Natural killer cell (primary cell): ENCODE measurements at regions not wholly inside any gene's neighbourhood (a gene's known extent, or its start where the extent isn't known, plus 50 kb on each side); places are given as distances from the start of the nearest gene placed in this dataset.

ENCODE experiments used
- ATAC-seq, 3 donors: fragments of 150-1000 bp in 2 of 3; fragments of 200-7000 bp in 1 of 3; cut with Tn5 transposase; 1 replicate in 1 of 3; 2 replicates in 2 of 3; pipeline ENCODE4 v1.10.0; 2021; ENCODE audit warnings: mild to moderate bottlenecking in 2 of 3, moderate library complexity in 2 of 3
- DNase-seq, 2 donors: peaks; one replicate each; pipeline versions ENCODE4 v3.0.0 to v3.0.0-alpha.2; 2013 to 2021; ENCODE audit warnings: mixed read lengths in 1 of 2
- H3K27ac ChIP-seq: one replicate; pipeline ENCODE4 v1.5.1; 2013; ENCODE audit warnings: mild to moderate bottlenecking, low read length
- H3K27me3 ChIP-seq: one replicate; pipeline ENCODE4 v1.6.1; 2013; ENCODE audit warnings: low read length; ENCODE audit not compliant: control insufficient read depth, insufficient read depth
- H3K36me3 ChIP-seq: one replicate; pipeline ENCODE4 v1.6.1; 2013; ENCODE audit warnings: low read length; ENCODE audit not compliant: control insufficient read depth, insufficient read depth
- H3K4me1 ChIP-seq: one replicate; pipeline ENCODE4 v1.6.1; 2013; ENCODE audit warnings: low read length; ENCODE audit not compliant: control insufficient read depth, insufficient read depth
- H3K4me3 ChIP-seq: one replicate; pipeline ENCODE4 v1.5.1; 2013; ENCODE audit warnings: low read length
- H3K9me3 ChIP-seq: one replicate; pipeline ENCODE4 v1.6.1; 2013; ENCODE audit warnings: low read length; ENCODE audit not compliant: control insufficient read depth, insufficient read depth
- H3K27ac Mint-ChIP-seq, 2 donors: one replicate each; pipeline ENCODE4 v1.8.0; 2022; ENCODE audit warnings: mild to moderate bottlenecking in 2 of 2, mixed read lengths in 2 of 2, moderate library complexity in 1 of 2
- H3K27me3 Mint-ChIP-seq, 2 donors: one replicate each; pipeline ENCODE4 v1.8.0; 2022; ENCODE audit warnings: low read depth in 2 of 2, mixed read lengths in 2 of 2
- H3K36me3 Mint-ChIP-seq: one replicate; pipeline ENCODE4 v1.8.0; 2022; ENCODE audit warnings: mixed read lengths
- H3K4me1 Mint-ChIP-seq, 2 donors: one replicate each; pipeline ENCODE4 v1.8.0; 2022; ENCODE audit warnings: mixed read lengths in 2 of 2
- H3K4me3 Mint-ChIP-seq: one replicate; pipeline ENCODE4 v1.8.0; 2022; ENCODE audit warnings: mild to moderate bottlenecking, moderate library complexity, mixed read lengths
- H3K9me3 Mint-ChIP-seq, 2 donors: one replicate each; pipeline ENCODE4 v1.8.0; 2022; ENCODE audit warnings: mixed read lengths in 2 of 2
- WGBS: methylation state at CpG from one replicate; pipeline ENCODE4 v1.1.7; 2013; ENCODE audit warnings: missing lambda C conversion rate; ENCODE audit not compliant: insufficient coverage; 5-methylcytosine and 5-hydroxymethylcytosine counted together
- intact Hi-C: fragments of 100-400 bp; cut with micrococcal nuclease; formaldehyde crosslinking; loops from one replicate; pipeline ENCODE4 v1.14.2; 2022
- TF ChIP-seq, protein P1 (sequence below): fragments of 200-600 bp; IDR thresholded peaks from one replicate; pipeline ENCODE4 v1.8.0; 2022; ENCODE audit warnings: antibody characterized with exemption

DNA sequence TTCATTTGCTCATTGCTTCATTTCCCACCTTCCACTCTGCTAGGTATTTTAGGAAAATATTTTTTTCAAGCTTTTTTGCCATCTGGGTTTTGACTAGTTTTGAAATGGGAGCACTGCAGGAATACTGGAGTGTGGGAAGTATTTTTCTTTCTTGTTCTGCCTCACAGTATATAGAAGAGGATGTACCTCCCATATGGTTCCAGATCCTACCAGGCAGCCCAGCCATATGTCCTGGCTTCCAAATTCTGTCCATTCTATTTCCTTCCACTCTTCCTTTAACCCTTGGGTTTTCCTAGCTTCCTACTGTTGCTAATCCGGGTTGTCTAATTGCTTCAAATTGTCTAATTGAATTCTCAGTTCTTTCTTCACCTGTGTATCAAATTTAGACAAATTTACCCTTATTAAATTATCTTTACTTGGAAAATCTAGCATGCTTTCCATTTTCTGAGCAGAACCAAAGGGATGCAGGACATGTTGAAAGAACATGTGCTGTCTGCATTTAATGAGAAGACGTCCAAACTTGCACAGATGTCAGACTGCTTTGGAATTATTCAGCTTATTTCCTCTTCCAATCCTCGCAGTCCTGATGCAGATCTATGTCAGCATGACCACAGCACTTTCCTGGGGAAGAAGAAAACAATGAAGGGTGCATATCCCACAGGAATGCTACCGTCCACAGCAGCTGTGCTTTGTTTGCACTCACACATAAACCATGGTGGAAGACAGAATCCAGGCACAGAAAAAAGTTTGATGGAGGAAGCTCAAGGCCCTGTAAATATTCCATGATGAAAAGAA lies 1273.9 kb upstream of the MAP3K7 start:
- H3K27ac Mint-ChIP-seq, result no peak overlapping the region
- intact Hi-C loops, result no loop called here
- H3K4me3 ChIP-seq, result no peak overlapping the region
- no peaks in the 10 kb centered on the region for H3K36me3 ChIP-seq
- no peaks in the 10 kb centered on the region for H3K4me1 ChIP-seq
- ATAC-seq (no peak), DNase-seq (no peak)
- no peaks in the 10 kb centered on the region for H3K27me3 Mint-ChIP-seq
- TF ChIP-seq, protein P1, sequence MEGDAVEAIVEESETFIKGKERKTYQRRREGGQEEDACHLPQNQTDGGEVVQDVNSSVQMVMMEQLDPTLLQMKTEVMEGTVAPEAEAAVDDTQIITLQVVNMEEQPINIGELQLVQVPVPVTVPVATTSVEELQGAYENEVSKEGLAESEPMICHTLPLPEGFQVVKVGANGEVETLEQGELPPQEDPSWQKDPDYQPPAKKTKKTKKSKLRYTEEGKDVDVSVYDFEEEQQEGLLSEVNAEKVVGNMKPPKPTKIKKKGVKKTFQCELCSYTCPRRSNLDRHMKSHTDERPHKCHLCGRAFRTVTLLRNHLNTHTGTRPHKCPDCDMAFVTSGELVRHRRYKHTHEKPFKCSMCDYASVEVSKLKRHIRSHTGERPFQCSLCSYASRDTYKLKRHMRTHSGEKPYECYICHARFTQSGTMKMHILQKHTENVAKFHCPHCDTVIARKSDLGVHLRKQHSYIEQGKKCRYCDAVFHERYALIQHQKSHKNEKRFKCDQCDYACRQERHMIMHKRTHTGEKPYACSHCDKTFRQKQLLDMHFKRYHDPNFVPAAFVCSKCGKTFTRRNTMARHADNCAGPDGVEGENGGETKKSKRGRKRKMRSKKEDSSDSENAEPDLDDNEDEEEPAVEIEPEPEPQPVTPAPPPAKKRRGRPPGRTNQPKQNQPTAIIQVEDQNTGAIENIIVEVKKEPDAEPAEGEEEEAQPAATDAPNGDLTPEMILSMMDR, result no peak
- no peak overlapping the region for H3K4me3 Mint-ChIP-seq
- H3K27ac ChIP-seq, result no peak overlapping the region
- no peaks in the 10 kb centered on the region for H3K9me3 ChIP-seq
- no peaks in the 10 kb centered on the region for H3K27me3 ChIP-seq
- no peaks in the 10 kb centered on the region for H3K4me1 Mint-ChIP-seq
- H3K36me3 Mint-ChIP-seq, result no peaks in the 10 kb centered on the region
- 75% methylated on average over 4 of the region's 4 CpGs for WGBS
- peaks cover 3 to 13% of the 10 kb centered on the region in 2 donors for H3K9me3 Mint-ChIP-seq

- DNase-seq (no peak), ATAC-seq (no peak)
- H3K27ac Mint-ChIP-seq, result no peak overlapping the region
- H3K36me3 ChIP-seq, result no peaks in the 10 kb centered on the region
- intact Hi-C loops, result no loop called here
- no peaks in the 10 kb centered on the region for H3K27me3 ChIP-seq
- H3K4me3 ChIP-seq, result no peak overlapping the region
- no peaks in the 10 kb centered on the region for H3K4me1 ChIP-seq
- no CpG with 5 or more reads among the region's 1 CpG for WGBS
- no peaks in the 10 kb centered on the region for H3K9me3 ChIP-seq
- no peaks in the 10 kb centered on the region for H3K27me3 Mint-ChIP-seq
- TF ChIP-seq, protein P1, result no peak
- H3K4me1 Mint-ChIP-seq, result no peaks in the 10 kb centered on the region
- H3K4me3 Mint-ChIP-seq, result no peak overlapping the region
- H3K27ac ChIP-seq, result no peak overlapping the region
- peaks cover 4 to 10% of the 10 kb centered on the region in 2 donors for H3K9me3 Mint-ChIP-seq
- H3K36me3 Mint-ChIP-seq, result no peaks in the 10 kb centered on the region
Measured at GRCh38 chr6:91852252-91852651, 1265.4 kb upstream of the MAP3K7 start.

DNA sequence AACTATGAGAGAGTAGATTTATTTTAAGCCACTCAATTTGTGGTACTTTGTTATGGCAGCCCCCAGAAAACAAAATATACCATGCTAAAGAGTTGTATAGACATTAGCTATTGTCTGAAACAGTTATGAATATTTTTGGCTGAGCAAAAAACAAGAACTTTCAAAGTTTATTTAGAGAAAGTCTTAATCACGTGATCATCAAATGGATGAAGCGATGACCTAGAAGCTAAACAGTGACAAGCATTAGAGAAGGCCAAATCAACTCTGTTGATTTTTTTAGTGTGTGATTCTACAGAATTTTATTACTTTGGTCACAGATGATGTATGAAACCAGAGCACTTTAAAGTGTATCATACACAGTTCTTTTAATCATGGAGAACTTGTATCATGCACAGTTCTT lies 1247.9 kb upstream of the MAP3K7 start:
- intact Hi-C loops, result no loop called here
- Histone ChIP-seq H3K27me3 (no peaks in the 10 kb centered on the region), H3K27ac (no peak overlapping the region), H3K36me3 (no peaks in the 10 kb centered on the region), H3K4me1 (no peaks in the 10 kb centered on the region), H3K4me3 (no peak overlapping the region), H3K9me3 (peaks cover 3% of the 10 kb centered on the region)
- peaks cover 13 to 15% of the 10 kb centered on the region in 2 donors for H3K9me3 Mint-ChIP-seq
- H3K27me3 Mint-ChIP-seq, result no peaks in the 10 kb centered on the region
- TF ChIP-seq, protein P1, result no peak
- no peaks in the 10 kb centered on the region for H3K36me3 Mint-ChIP-seq
- H3K4me3 Mint-ChIP-seq, result no peak overlapping the region
- H3K27ac Mint-ChIP-seq, result no peak overlapping the region
- ATAC-seq (no peak), DNase-seq (no peak)
- 94% methylated on average over 2 of the region's 2 CpGs for WGBS
- no peaks in the 10 kb centered on the region for H3K4me1 Mint-ChIP-seq

DNA sequence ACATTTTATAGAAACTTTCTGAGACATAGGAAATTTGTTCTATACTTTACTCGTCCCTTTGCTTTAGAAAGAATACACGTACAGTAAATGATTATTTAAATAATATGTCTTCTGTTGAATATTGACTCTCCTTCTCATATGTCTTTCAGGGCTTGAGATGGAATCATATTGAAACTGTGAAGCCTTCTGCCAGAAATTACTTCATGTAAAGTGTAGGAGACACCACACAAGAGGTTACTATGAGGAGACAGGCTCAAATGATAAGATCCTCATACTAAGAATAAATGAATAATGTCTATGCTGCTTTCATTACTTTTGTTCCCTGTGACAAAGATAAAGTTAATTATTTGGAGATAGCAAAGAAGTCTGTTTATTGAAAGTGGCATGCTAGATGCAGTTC lies 1240.3 kb upstream of the MAP3K7 start:
- no peaks in the 10 kb centered on the region for H3K27me3 Mint-ChIP-seq

More for the DNA sequence above, 1240.3 kb upstream of the MAP3K7 start:
- Histone ChIP-seq H3K27ac (no peak overlapping the region), H3K27me3 (no peaks in the 10 kb centered on the region), H3K9me3 (no peaks in the 10 kb centered on the region), H3K4me1 (no peaks in the 10 kb centered on the region), H3K4me3 (no peak overlapping the region), H3K36me3 (no peaks in the 10 kb centered on the region)
- TF ChIP-seq, protein P1, result no peak
- Mint-ChIP-seq H3K9me3 (peaks cover 17 to 22% of the 10 kb centered on the region in 2 donors), H3K27ac (no peak overlapping the region), H3K4me3 (no peak overlapping the region), H3K36me3 (no peaks in the 10 kb centered on the region), H3K4me1 (no peaks in the 10 kb centered on the region)
- DNase-seq (no peak), ATAC-seq (no peak)
- intact Hi-C loops, result no loop called here
- WGBS, result no CpG with 5 or more reads among the region's 2 CpGs
